Tibial nerve (tissue), 3 donors: ENCODE measurements at regions not wholly inside any gene's neighbourhood (a gene's known extent, or its start where the extent isn't known, plus 50 kb on each side); places are given as distances from the start of the nearest gene placed in this dataset.

Experiments used
- POLR2A ChIP-seq, 2 donors: fragments of 450-650 bp; IDR thresholded peaks; one replicate each; pipeline ENCODE4 v1.6.1; 2017; ENCODE audit warnings: antibody characterized with exemption in 2 of 2, mild to moderate bottlenecking in 2 of 2, moderate library complexity in 2 of 2
- TF ChIP-seq, protein P1 (sequence below), 5 experiments: fragments of 200-600 bp in 3 of 5; fragments of 450-650 bp in 2 of 5; sonication (generic) in 3 of 5; IDR thresholded peaks; one replicate each; pipeline ENCODE4 v1.5.1; 2016 to 2019; ENCODE audit warnings: antibody characterized with exemption in 5 of 5, mild to moderate bottlenecking in 3 of 5, moderate library complexity in 2 of 5

DNA sequence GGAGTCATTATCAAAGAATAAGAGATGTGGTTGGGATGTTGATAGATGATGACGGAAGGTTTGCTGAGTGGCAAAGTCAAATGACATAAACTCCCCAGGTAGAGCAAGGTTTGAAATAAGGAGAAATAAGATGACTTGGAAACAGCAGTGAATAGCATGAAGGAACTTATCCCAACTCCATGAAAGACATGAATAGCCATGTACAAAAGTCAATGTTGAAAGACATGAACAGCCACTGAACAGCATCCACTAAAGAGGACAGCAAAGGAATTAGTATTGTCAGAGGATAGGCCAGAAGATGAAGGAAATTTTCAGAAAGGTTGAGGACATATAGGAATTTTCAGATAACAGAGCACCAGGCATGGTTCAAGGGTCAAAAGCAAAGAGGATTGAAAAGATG is 286.0 kb upstream of the FBXL7 start:
- TF ChIP-seq, protein P1, sequence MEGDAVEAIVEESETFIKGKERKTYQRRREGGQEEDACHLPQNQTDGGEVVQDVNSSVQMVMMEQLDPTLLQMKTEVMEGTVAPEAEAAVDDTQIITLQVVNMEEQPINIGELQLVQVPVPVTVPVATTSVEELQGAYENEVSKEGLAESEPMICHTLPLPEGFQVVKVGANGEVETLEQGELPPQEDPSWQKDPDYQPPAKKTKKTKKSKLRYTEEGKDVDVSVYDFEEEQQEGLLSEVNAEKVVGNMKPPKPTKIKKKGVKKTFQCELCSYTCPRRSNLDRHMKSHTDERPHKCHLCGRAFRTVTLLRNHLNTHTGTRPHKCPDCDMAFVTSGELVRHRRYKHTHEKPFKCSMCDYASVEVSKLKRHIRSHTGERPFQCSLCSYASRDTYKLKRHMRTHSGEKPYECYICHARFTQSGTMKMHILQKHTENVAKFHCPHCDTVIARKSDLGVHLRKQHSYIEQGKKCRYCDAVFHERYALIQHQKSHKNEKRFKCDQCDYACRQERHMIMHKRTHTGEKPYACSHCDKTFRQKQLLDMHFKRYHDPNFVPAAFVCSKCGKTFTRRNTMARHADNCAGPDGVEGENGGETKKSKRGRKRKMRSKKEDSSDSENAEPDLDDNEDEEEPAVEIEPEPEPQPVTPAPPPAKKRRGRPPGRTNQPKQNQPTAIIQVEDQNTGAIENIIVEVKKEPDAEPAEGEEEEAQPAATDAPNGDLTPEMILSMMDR (IDR thresholded peaks at IDR 0.05): no peak
- TF ChIP-seq POLR2A (IDR thresholded peaks at IDR 0.05): no peak
